ENCODE measurements at regions not wholly inside any gene's neighbourhood (a gene's known extent, or its start where the extent isn't known, plus 50 kb on each side); places are given as distances from the start of the nearest gene placed in this dataset.

DNA sequence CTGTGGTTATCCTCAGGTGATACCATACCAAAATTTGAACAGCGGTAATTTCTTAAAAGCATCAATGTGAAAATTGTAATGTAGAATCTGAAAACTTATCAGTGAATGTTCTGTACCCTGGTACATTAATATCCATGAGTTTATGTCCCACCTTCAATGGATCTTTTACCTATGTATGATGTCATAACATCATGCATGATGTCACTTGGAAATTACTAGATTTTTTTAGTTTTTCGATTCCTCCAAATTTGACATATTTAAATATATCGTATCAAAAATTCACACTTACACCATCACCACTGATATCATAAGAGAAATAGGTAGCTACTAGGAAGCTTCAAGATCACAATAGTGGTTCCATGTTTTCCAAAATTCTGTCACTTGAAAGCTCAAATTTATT, 95.0 kb upstream of the AKR1E2 start:
- no peak for DNase-seq

GRCh38 chr10:4725917-4726606, 99.9 kb upstream of the AKR1E2 start:
- no peak for DNase-seq

DNA sequence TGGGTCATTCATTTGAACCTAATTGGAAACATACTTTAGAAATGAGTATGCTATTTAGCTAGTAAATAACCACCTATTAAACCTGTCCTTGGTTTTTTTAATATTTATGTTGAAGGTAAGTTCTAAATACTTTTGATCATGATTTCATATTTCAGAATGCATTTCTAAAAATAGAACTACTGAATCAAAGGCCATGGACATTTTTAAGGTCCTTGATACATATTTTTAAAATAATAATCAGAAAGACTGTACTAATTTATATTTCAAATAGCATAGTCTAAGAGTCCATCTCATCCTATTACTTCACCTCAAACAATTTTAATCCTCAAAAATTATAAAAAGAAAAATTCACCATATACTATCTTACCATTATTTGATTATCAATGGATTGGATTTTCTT, 102.1 kb upstream of the AKR1E2 start:
- no peak for DNase-seq

GRCh38 chr10:4721999-4722753, 103.8 kb upstream of the AKR1E2 start:
- DNase-seq: no peak

- DNase-seq: no peak
Measured at GRCh38 chr10:4720463-4720862, 105.5 kb upstream of the AKR1E2 start.

- no peak for DNase-seq
Measured at GRCh38 chr10:4719671-4720070, 106.3 kb upstream of the AKR1E2 start.

DNA sequence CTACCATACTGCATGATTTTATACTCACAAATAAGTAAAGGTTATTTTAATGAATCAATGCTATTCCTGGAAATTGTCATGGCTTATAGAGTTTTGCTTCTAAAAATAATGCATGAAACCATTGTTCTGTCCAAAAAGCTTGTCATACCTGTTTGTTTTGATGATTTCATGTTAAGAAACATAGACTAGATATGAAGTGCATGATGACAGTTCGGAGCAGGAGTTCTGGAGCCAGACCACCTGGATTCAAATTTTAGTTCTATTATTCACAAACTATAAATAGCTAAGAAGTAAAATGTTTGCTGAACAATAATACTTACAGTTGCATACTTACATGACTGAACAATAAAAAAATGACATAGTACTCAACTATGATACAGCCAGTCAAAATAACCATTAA, 107.0 kb upstream of the AKR1E2 start:
- no peak for DNase-seq

DNA sequence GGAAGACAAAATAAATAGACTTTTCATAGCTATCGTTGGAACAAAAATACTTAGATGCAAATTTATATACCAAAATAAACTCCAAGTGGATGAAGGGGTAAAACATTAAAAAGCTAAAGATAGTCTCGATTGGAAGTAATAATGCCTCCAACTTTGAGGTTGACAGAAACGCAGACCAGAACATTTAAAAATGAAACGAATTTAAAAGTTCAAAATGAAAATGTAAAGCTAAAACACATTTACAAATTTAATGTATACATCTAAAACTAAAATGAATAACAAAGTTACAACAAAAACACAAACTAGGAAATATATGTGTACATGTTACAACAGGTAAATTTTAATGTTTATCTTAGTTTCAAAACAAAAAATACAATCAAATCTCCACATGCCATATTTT, 107.5 kb upstream of the AKR1E2 start:
- DNase-seq: no peak

DNA sequence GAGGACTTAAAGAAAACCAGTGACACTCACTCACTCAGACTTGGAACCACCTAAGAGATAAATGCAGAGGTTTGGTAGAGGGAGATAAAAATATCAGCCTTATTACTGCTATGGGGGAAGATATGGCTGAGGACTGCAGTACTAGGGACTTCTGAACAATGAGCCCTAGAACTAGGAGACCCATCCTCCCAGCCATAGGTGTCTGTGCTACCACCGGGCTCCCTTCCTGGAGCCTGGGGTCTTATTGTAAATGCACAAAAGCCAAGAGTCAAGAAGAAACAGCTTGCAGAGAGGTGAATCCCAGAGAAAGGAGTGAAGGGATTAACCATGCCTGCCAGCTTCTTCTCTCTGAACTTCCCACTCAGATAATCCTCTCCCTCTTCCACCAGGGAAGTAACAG, 108.3 kb upstream of the AKR1E2 start:
- no peak for DNase-seq

- DNase-seq: no peak
Measured at GRCh38 chr10:4710858-4711257, 115.1 kb upstream of the AKR1E2 start.

DNA sequence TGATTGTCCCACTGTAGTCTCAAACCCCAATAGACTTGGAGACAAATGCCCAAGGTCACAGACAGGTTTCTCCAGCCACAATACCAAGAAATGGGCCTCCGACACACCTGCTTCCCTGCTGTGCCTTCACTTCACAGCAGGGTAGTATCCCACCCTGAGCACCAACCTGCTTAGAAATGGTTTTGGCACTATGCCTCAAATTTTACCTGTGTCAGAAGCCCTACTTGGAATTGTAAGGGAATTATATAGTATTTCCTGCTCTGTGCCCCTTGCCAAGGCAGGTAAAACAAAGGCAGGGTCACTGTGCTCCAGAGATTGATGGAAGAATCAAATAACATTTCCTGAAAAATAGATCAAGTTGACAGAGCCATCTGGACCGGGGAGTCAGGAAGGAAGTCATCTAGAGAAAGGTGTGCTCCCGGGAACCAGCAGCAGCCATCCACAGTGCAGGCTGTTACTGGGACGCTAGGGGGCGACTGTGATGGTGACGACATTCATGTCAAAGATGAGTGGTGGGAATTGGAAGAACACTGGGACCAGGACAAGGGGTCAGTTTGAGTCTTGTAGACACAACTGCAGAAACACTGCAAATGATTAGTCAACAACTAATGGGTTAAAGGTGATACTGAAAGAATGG, 117.8 kb upstream of the AKR1E2 start:
- peak; percentile 24 to 42 for DNase-seq

DNA sequence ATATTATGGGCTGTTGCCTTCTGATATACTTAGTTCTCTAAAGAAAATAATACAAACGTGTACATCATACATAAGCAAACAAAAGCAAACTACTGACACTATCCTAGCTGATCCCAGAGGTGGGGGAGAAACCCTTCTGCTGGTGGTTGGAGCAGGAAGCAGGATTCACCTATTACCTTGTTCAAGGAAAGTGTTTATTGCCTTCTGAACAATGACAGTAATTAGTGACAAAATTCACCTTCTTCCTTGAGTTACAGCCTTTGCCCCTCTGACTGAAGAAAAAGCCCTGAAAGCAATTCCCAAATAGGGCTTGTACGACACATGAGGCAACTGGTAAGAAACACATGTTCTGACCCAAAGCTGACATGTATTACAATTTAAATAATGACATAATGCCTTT, 118.8 kb upstream of the AKR1E2 start:
- DNase-seq: no peak

DNA sequence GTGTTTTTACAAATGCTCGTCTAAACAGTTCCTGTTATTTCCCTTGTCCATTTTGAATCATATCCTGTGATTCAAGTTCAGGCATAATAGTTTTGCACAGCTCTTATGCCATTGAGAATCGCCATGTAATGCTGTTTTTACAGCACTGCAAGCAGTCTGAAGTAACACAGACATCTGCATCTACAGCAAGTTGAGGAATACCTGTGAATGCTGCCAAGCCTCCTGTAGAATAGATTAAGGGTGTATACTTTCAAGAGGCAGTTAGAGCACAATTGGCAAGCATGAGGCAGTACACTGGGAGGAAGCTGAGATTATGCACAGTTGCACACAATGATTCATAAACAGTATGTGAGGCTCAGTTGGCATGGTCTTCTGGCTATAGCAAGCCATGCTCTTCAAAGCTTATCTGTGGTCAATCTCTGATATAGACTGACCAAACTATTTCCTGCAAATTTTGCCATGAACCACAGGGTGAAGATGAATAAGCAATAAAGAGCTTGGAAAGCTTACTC, 121.9 kb upstream of the AKR1E2 start:
- no peak for DNase-seq

- DNase-seq: no peak
Measured at GRCh38 chr10:4701016-4701415, 125.0 kb upstream of the AKR1E2 start.

DNA sequence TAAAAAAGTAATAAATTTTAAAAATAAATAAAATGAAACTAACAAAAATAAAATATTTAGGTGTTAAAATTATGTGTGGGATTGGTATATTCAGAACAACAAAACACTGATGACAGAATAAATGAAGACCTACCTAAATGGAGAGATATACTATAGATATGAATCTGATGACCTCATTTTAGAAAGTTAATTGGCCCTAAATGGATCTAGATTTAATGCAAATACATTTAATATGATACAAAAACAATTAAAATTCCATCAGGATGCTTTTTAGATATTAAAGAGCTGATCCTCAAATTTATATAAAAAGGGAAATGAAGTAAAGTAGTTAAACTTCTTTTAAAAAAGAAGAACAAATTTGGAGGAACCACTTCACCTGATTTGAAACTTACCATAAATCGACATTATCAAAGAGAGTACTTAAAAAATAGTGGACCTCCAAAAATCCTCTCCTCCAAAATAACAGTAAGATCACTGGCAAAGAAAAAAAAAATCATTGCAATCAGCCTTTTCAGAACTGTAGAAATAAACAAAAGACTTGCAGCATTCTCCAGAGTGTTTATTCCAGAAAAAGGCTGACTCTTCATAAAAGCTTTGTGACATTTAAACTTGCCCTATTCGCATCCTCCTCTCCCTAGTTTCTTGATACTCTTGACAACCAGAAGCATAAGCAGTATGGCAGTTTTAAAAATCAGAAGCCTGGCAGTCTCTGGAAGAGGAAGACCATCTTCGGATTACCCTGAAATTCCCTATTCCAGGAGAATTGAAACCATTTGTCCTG, 125.9 kb upstream of the AKR1E2 start:
- DNase-seq: no peak

- DNase-seq: no peak
Measured at GRCh38 chr10:4698075-4698474, 127.9 kb upstream of the AKR1E2 start.

DNA sequence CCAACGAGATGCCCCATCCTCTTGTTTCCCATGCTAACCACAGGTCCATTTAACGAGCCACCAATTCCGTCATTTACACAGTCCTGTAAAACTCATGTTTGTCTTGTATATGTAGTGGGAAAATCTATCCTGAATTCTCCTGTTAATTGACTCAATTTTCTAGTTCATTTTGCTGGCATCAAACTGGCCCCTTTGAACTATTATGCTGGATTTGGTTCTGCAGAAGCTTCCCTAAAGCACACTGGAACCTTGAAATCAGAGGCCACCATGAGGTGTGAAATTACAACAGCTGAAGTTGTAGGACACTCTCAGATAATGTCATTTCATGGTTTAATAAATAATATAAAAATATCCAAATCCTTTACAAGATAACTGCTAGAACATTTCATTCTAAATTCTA, 129.8 kb upstream of the AKR1E2 start:
- no peak for DNase-seq

DNA sequence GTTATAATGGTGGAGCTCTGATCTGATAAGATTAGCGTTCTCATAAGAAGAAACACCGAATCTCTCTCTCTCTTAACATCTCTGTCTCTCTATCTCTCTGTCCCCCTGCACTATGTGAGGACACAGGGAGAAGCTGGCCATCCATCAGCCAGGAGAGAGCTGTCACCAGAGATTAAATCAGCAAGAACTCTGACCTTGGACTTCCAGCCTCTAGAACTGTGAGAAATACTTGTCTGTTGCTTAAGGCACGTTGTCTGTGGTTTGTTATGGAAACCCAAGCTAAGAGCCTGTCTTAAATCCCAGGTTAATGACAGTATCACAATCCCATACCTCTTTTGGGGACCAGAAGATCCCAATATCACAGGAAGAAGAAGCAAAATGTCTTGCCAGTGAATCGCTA, 132.0 kb upstream of the AKR1E2 start:
- no peak for DNase-seq

GRCh38 chr10:4692206-4692605, 133.8 kb upstream of the AKR1E2 start:
- DNase-seq: no peak

- DNase-seq: no peak
Measured at GRCh38 chr10:4691776-4692175, 134.2 kb upstream of the AKR1E2 start.

- DNase-seq: no peak
Measured at GRCh38 chr10:4691301-4691700, 134.7 kb upstream of the AKR1E2 start.

DNA sequence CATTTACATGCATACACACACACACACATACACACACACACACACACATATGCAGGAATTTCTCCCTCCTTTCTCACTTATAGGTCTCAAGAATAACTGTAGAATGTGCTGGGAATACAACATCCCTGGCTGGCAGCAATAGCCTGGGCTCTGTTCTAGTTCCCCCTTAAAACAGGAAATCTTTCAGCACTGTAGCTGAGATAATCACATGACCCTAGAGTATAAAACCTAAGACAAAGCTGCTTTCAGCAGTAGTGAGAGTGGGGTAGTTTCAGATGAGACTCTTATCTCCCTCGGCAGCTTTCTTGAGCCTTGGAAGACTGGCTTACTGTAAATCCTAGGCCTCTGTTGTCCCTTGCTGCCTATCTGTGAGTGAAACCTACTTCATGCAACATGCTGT, 137.4 kb upstream of the AKR1E2 start:
- DNase-seq: no peak

- DNase-seq: no peak
Measured at GRCh38 chr10:4688168-4688567, 137.8 kb upstream of the AKR1E2 start.

Data from activated CD4-positive, alpha-beta T cell treated with anti-CD3 and anti-CD28 coated beads, Interleukin-2, amount 50 U/mL, for 48 hours (primary cell).